Thyroid gland (tissue), 4 donors: ENCODE measurements at regions not wholly inside any gene's neighbourhood (a gene's known extent, or its start where the extent isn't known, plus 50 kb on each side); places are given as distances from the start of the nearest gene placed in this dataset.
A peak's percentile ranks its signal among the peaks of the same experiment; 100 is the strongest.

Experiments used
- DNase-seq, 2 donors: peaks; one replicate each; pipeline ENCODE4 v3.0.0-alpha.2; 2019
- H3K27ac ChIP-seq, 3 donors: fragments of 200-600 bp; sonication (generic); 1 replicate in 2 of 3; 2 replicates in 1 of 3; pipeline ENCODE4 v1.5.1; 2016 to 2019; ENCODE audit warnings: mild to moderate bottlenecking in 1 of 3, moderate library complexity in 1 of 3
- H3K27me3 ChIP-seq: fragments of 200-600 bp; sonication (generic); one replicate; pipeline ENCODE4 v1.5.1; 2019
- H3K36me3 ChIP-seq, 2 donors: fragments of 200-600 bp; sonication (generic); one replicate each; pipeline ENCODE4 v1.5.1; 2016 to 2019
- H3K4me1 ChIP-seq, 2 donors: fragments of 200-600 bp; sonication (generic); one replicate each; pipeline ENCODE4 v1.5.1; 2017 to 2019
- H3K4me3 ChIP-seq, 3 donors: fragments of 200-600 bp; sonication (generic); replicated peaks in 1 of 3; 1 replicate in 2 of 3; 2 replicates in 1 of 3; pipeline ENCODE4 v1.5.1; 2016; ENCODE audit warnings: mild to moderate bottlenecking in 1 of 3
- H3K9me3 ChIP-seq: fragments of 200-600 bp; sonication (generic); one replicate; pipeline ENCODE4 v1.5.1; 2017
- POLR2A ChIP-seq, 2 donors: fragments of 450-650 bp; IDR thresholded peaks; one replicate each; pipeline ENCODE4 v1.6.1; 2017; ENCODE audit warnings: antibody characterized with exemption in 2 of 2, mild to moderate bottlenecking in 2 of 2, moderate library complexity in 1 of 2
- WGBS, 2 donors: methylation state at CpG; one replicate each; pipeline ENCODE4 v1.1.5; 2017; 5-methylcytosine and 5-hydroxymethylcytosine counted together
- intact Hi-C: fragments of 100-400 bp; cut with DNase I; formaldehyde crosslinking; loops from one replicate; pipeline ENCODE4 v1.15.1; 2023
- TF ChIP-seq, protein P1 (sequence below), 6 experiments: fragments of 200-600 bp in 3 of 6; fragments of 450-650 bp in 3 of 6; sonication (generic) in 3 of 6; IDR thresholded peaks; one replicate each; pipeline ENCODE4 v1.5.1; 2016 to 2019; ENCODE audit warnings: antibody characterized with exemption in 6 of 6, mild to moderate bottlenecking in 2 of 6, inconsistent platforms in 1 of 6, moderate library complexity in 1 of 6

DNA sequence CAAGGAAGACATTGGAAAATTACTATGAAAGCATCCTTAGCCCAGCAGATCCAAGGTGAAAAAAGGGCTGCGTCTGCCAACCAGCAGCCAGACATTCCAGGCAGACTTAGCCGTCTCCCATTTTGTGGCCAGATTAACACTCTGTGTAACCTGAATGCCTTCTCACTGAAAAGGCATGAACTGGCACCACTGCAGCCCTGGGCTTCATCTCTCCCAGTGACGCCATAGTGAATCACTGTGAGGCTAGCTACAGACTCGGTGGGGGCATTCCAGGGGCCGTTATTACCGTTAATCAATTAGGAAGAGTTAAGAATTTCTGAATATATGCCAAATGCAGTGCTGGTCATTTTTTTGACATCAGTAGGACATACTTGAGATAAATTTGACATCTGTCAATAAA is 627.4 kb downstream of the LMO4 start:
- intact Hi-C loops: loop anchor here (10.0 kb wide), 2 partner anchors 621 to 661 kb away; no protein-coding TSS in a partner anchor
- Histone ChIP-seq H3K36me3 (no peaks in the 10 kb centered on the region), H3K27me3 (no peaks in the 10 kb centered on the region), H3K27ac (no peak overlapping the region), H3K4me1 (peaks cover 35 to 36% of the 10 kb centered on the region in 2 donors), H3K4me3 (no peak overlapping the region), H3K9me3 (no peaks in the 10 kb centered on the region)
- DNase-seq: no peak
- 82% methylated on average over 6 of the region's 6 CpGs for WGBS, 2 donors
- no peak for TF ChIP-seq POLR2A (IDR thresholded peaks at IDR 0.05)
- TF ChIP-seq, protein P1, sequence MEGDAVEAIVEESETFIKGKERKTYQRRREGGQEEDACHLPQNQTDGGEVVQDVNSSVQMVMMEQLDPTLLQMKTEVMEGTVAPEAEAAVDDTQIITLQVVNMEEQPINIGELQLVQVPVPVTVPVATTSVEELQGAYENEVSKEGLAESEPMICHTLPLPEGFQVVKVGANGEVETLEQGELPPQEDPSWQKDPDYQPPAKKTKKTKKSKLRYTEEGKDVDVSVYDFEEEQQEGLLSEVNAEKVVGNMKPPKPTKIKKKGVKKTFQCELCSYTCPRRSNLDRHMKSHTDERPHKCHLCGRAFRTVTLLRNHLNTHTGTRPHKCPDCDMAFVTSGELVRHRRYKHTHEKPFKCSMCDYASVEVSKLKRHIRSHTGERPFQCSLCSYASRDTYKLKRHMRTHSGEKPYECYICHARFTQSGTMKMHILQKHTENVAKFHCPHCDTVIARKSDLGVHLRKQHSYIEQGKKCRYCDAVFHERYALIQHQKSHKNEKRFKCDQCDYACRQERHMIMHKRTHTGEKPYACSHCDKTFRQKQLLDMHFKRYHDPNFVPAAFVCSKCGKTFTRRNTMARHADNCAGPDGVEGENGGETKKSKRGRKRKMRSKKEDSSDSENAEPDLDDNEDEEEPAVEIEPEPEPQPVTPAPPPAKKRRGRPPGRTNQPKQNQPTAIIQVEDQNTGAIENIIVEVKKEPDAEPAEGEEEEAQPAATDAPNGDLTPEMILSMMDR (IDR thresholded peaks at IDR 0.05): no peak

DNA sequence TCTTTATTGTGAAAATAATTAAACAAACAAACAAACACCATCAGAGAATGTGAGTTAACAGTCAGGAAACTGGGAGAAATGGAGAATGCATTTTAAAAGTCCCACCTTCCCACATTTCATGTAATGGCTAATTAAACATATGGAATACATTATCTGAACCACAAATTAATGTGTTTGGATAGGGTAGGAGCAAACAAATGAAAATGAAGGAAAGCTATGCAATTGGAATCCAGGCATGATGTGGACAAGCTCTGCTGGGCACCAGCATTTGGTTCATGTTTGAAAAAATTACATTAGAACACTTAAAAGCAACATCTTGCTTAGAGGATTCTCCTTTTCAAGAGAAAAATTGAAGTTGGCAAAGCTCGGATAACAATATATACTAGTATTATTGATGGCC is 628.1 kb downstream of the LMO4 start:
- Histone ChIP-seq H3K27me3 (no peaks in the 10 kb centered on the region), H3K4me1 (peaks cover 34 to 35% of the 10 kb centered on the region in 2 donors), H3K9me3 (no peaks in the 10 kb centered on the region), H3K27ac (peak overlapping the region in 2 of 3 donors; percentile 68 to 69), H3K4me3 (no peak overlapping the region), H3K36me3 (no peaks in the 10 kb centered on the region)
- DNase-seq: no peak
- no peak for TF ChIP-seq POLR2A (IDR thresholded peaks at IDR 0.05)
- TF ChIP-seq, protein P1 (IDR thresholded peaks at IDR 0.05): no peak
- WGBS, 2 donors: 74 to 78% methylated on average over 1 of the region's 1 CpG
- intact Hi-C loops: loop anchor here (10.0 kb wide), 2 partner anchors 622 to 662 kb away; no protein-coding TSS in a partner anchor

DNA sequence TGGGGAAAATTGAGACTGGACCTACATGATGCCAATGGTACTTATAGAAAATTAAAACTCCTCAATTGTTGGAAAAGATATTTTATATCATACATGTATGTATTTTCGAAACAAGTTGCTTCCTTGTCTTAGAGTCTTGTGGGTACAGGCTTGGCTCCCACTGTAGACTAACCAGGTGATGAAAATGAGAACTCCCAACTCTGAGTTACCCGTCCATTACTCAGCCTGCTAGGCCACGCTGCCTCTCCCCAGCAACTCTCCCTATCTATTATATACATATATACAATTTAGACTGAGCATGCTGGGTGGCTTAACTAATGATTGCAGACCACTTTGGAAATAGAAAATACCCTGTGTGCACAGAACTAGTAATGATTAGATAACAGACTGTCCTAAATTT is 628.7 kb downstream of the LMO4 start:
- H3K27ac ChIP-seq: peak overlapping the region; percentile 68 to 69 (median 69)
- no peak for TF ChIP-seq POLR2A (IDR thresholded peaks at IDR 0.05)
- TF ChIP-seq, protein P1 (IDR thresholded peaks at IDR 0.05): no peak

DNA sequence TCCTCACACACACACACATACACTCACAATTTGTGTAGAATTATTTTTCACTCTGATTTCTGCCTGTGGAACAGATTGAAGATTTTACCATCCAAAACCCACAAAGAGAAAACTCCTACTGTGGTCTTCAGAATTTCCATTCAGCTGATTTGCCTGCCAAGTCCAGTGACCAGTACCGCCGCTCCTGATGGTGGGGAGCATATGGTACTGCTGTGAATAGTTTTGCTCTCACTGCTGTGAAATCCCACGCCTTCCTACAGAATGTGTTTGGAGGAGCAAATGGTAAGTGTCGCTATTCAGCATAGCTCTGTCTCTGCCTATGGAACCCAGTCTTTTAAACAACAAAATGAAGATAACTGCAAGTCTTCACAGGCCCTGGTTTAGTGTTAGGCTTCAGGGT is 629.5 kb downstream of the LMO4 start:
- DNase-seq: no peak
- peak overlapping the region; percentile 68 to 69 (median 69) for H3K27ac ChIP-seq

More for the DNA sequence above, 628.7 kb downstream of the LMO4 start:
- WGBS, 2 donors: 83 to 91% methylated on average over 3 of the region's 3 CpGs
- DNase-seq: no peak
- Histone ChIP-seq H3K27me3 (no peaks in the 10 kb centered on the region), H3K4me1 (peaks cover 28 to 35% of the 10 kb centered on the region in 2 donors), H3K36me3 (no peaks in the 10 kb centered on the region), H3K4me3 (no peak overlapping the region), H3K9me3 (no peaks in the 10 kb centered on the region)
- intact Hi-C loops: loop anchor here (10.0 kb wide), 2 partner anchors 623 to 663 kb away; no protein-coding TSS in a partner anchor

DNA sequence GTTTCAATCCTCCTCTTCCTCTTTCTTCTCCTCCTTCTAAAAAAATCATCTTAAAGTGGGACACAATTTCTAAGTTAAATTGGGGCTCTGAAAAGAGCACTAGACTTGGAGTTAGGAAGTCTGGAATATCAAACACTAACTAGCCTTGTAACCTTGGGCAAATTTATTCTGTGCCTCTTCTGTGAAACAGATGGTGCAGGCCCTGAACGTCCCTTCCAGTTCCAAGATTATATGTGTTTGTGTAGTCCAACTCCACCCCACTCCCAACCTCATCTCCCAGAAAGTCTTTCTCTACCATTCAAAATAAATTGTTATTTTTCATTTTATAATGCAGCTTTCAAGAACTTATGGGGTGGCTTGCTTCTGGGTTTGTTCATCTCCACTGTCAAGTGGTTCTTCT is 630.0 kb downstream of the LMO4 start:
- Histone ChIP-seq H3K27ac (peak overlapping the region; percentile 68 to 69 (median 69)), H3K9me3 (no peaks in the 10 kb centered on the region), H3K36me3 (no peaks in the 10 kb centered on the region), H3K4me3 (no peak overlapping the region), H3K4me1 (peaks cover 27 to 35% of the 10 kb centered on the region in 2 donors), H3K27me3 (no peaks in the 10 kb centered on the region)
- DNase-seq: no peak
- 24 to 42% methylated on average over 1 of the region's 1 CpG for WGBS, 2 donors
- intact Hi-C loops: loop anchor here (10.0 kb wide), 2 partner anchors 624 to 664 kb away; no protein-coding TSS in a partner anchor
- TF ChIP-seq, protein P1 (IDR thresholded peaks at IDR 0.05): no peak
- no peak for TF ChIP-seq POLR2A (IDR thresholded peaks at IDR 0.05)

More for the DNA sequence above, 629.5 kb downstream of the LMO4 start:
- no peaks in the 10 kb centered on the region for H3K9me3 ChIP-seq
- intact Hi-C loops: loop anchor here (10.0 kb wide), 2 partner anchors 623 to 663 kb away; no protein-coding TSS in a partner anchor
- peaks cover 27 to 35% of the 10 kb centered on the region in 2 donors for H3K4me1 ChIP-seq
- no peaks in the 10 kb centered on the region for H3K36me3 ChIP-seq
- WGBS, 2 donors: 90% methylated on average over 4 of the region's 4 CpGs
- TF ChIP-seq, protein P1 (IDR thresholded peaks at IDR 0.05): no peak
- no peak for TF ChIP-seq POLR2A (IDR thresholded peaks at IDR 0.05)
- H3K27me3 ChIP-seq: no peaks in the 10 kb centered on the region
- H3K4me3 ChIP-seq: no peak overlapping the region
